ENCODE measurements at regions not wholly inside any gene's neighbourhood (a gene's known extent, or its start where the extent isn't known, plus 50 kb on each side); places are given as distances from the start of the nearest gene placed in this dataset.

DNA sequence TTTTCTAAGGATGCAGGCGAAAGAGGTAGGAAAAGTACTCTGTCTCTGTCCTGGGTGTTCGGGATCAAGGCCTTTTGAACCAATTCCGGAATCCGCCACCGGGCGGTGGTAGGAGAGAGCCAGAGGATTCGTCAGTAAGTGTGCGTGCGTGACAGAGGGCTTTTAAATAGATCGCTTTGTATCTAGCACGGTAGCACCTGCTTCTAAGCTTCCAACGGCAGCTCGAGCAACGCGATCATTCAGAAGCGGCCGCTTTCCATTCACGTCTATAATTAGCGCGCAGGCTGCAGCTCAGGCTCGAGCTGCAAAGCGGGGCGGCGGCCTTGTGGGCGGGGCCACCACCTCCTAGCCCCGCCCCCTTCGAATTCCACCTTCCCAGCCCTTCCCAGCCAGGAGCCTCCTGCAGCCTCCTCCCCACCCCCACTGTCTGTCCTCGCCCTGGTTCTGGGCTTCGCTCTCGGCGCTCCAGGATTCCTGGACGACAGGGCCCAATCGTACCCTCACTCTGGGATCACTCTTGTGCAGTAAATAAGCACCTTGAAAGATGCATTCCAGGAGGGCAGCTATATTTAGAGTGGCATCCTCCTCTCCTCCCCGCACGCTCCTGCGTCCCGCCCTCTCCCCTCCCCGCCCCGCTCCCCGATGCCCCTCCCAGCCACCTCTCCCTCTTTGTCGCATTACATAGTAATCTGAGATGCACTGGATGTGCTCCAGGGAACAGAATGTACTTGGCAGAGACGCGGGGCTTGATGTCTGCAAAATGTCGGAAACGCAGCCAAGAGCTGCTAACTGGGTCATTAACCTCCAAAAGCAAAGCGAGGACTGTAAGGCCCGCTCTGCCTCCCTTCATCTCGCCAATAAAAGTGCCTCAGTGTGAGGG lies 224.1 kb upstream of the TPRG1 start:
- peak overlapping the region in 3 of 4 experiments; percentile 69 to 78 (median 70); a peak in 6 of 7 replicates for H3K9ac ChIP-seq (replicated peaks in 1 of 4; ENCODE audit: extremely low read depth in 1 of 4, low read depth in 3 of 4, low read length in 3 of 4)
- peak overlapping the region; percentile 95 for H2BK5ac ChIP-seq (ENCODE audit: low read depth, low read length)
- H3K27me3 ChIP-seq (replicated peaks in 1 of 4; ENCODE audit: control insufficient read depth in 3 of 4, extremely low read depth in 1 of 4, insufficient read depth in 3 of 4, low read length in 3 of 4), result peaks cover 0 to 4% (median 1%) of the 10 kb centered on the region in 4 experiments; a peak in 1 of 7 replicates
- peak overlapping the region; percentile 99 for H4K5ac ChIP-seq (ENCODE audit: insufficient read length, low read depth, low read length)
- peak overlapping the region; percentile 90; the same call in 1 of the 2 replicates for H4K8ac ChIP-seq (ENCODE audit: extremely low read depth, insufficient read depth, low read length)
- H3K4ac ChIP-seq (replicated peaks; ENCODE audit: insufficient read length, low read depth, low read length), result no peak overlapping the region
- no peaks in the 10 kb centered on the region for H3K9me3 ChIP-seq (ENCODE audit: insufficient read depth in 2 of 2, low read depth in 1 of 2, low read length in 1 of 2)
- H3K4me2 ChIP-seq (ENCODE audit: insufficient read depth in 1 of 2, low read depth in 2 of 2, low read length in 2 of 2), result peak overlapping the region; percentile 94 to 95
- peak overlapping the region; percentile 82 for H3K27ac ChIP-seq (ENCODE audit: low read depth, low read length)
- peaks cover 3 to 12% (median 8%) of the 10 kb centered on the region in 4 experiments; a peak in 6 of 7 replicates for H3K4me1 ChIP-seq (replicated peaks in 1 of 4; ENCODE audit: control insufficient read depth in 3 of 4, insufficient read depth in 4 of 4, low read length in 3 of 4)
- H3K14ac ChIP-seq (ENCODE audit: insufficient read length), result no peak overlapping the region
- 4% methylated on average over 43 of the region's 48 CpGs; no CpG with 5 or more reads in 1 of the 2 experiments for WGBS, 2 experiments (ENCODE audit: extremely low coverage in 1 of 2, insufficient coverage in 1 of 2, insufficient read length in 1 of 2, insufficient replicate concordance in 2 of 2, low coverage in 1 of 2, low lambda C conversion rate in 2 of 2, missing lambda C conversion rate in 1 of 2)
- H3K23ac ChIP-seq (ENCODE audit: insufficient read length), result no peak overlapping the region
- no peaks in the 10 kb centered on the region for H4K20me1 ChIP-seq (replicated peaks in 1 of 2; ENCODE audit: control insufficient read depth in 1 of 2, insufficient read depth in 2 of 2, low read length in 2 of 2)
- DNase-seq (ENCODE audit: low read depth in 1 of 2, low spot score in 2 of 2), result peak; percentile 74 to 92
- peak overlapping the region; percentile 45; the same call in 1 of the 2 replicates for H2AK5ac ChIP-seq (ENCODE audit: low read depth, low read length)
- H3K56ac ChIP-seq (replicated peaks; ENCODE audit: insufficient read length, low read depth, low read length), result peak overlapping the region; percentile 34
- H4K91ac ChIP-seq (replicated peaks; ENCODE audit: insufficient read length, low read length), result peak overlapping the region; percentile 86
- H3K79me1 ChIP-seq (ENCODE audit: low read depth, low read length), result no peaks in the 10 kb centered on the region
- ChIA-PET CTCF (ENCODE audit: partially characterized antibody) (interaction anchor here (0.5 to 1.5 kb wide), 11 partner anchors 9 to 1207 kb away, joined by 3 to 6 read pairs (median 3); no protein-coding TSS in a partner anchor), POLR2A (ENCODE audit: partially characterized antibody) (interaction anchor here (1.0 to 2.3 kb wide), 6 partner anchors 11 to 1209 kb away, joined by 3 to 13 read pairs (median 6); partner anchors contain the start of gene BCL6)
- H2BK120ac ChIP-seq (replicated peaks; ENCODE audit: low read depth, low read length), result peak overlapping the region; percentile 36
- peaks cover 4% of the 10 kb centered on the region for H3K23me2 ChIP-seq (ENCODE audit: low read depth, low read length)
- no peaks in the 10 kb centered on the region for H3K36me3 ChIP-seq (ENCODE audit: control insufficient read depth in 2 of 4, insufficient read depth in 4 of 4, low read length in 3 of 4)
- no peak for FAIRE-seq
- H2BK20ac ChIP-seq (ENCODE audit: low read length), result 0 out of 2 replicates have a peak overlapping the region, but pooled peaks have one; percentile 77
- no peaks in the 10 kb centered on the region for H3K79me2 ChIP-seq (ENCODE audit: control insufficient read depth in 1 of 2, insufficient read depth in 2 of 2, low read length in 2 of 2)
- peak overlapping the region; percentile 100 for H3K18ac ChIP-seq (ENCODE audit: extremely low read depth, low read length)
- peak overlapping the region; percentile 89; the same call in 1 of the 2 replicates for H2BK15ac ChIP-seq (ENCODE audit: low read length)
- H3K4me3 ChIP-seq (ENCODE audit: extremely low read depth in 1 of 4, insufficient read depth in 2 of 4, low read depth in 3 of 4, low read length in 4 of 4), result peak overlapping the region; percentile 49 to 71 (median 66)
- H2AFZ ChIP-seq (ENCODE audit: low read length), result peak overlapping the region; percentile 98
- H2BK12ac ChIP-seq (ENCODE audit: low read depth, low read length), result peak overlapping the region; percentile 96
- TF ChIP-seq, protein P1, sequence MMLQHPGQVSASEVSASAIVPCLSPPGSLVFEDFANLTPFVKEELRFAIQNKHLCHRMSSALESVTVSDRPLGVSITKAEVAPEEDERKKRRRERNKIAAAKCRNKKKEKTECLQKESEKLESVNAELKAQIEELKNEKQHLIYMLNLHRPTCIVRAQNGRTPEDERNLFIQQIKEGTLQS (IDR thresholded peaks at IDR 0.05; ENCODE audit: insufficient read depth, low read depth, low read length), result no peak
- peak; percentile 69 for TF ChIP-seq PHF8 (conservative IDR thresholded peaks at IDR 0.05; ENCODE audit: low read depth, low read length)
- no peak for TF ChIP-seq BRCA1 (IDR thresholded peaks at IDR 0.05; ENCODE audit: low read depth, low read length)
- TF ChIP-seq TAF7 (optimal IDR thresholded peaks at IDR 0.05; ENCODE audit: borderline replicate concordance, low read depth, low read length), result peak; percentile 57
- peak; percentile 58 for TF ChIP-seq TEAD4 (IDR thresholded peaks at IDR 0.05; ENCODE audit: low read depth, low read length)
- TF ChIP-seq, protein P2, sequence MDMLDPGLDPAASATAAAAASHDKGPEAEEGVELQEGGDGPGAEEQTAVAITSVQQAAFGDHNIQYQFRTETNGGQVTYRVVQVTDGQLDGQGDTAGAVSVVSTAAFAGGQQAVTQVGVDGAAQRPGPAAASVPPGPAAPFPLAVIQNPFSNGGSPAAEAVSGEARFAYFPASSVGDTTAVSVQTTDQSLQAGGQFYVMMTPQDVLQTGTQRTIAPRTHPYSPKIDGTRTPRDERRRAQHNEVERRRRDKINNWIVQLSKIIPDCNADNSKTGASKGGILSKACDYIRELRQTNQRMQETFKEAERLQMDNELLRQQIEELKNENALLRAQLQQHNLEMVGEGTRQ (IDR thresholded peaks at IDR 0.05; ENCODE audit: low read length), result no peak
- TF ChIP-seq POLR2A (IDR thresholded peaks at IDR 0.05; ENCODE audit: control extremely low read depth in 1 of 2, low read depth in 2 of 2, low read length in 2 of 2), result peak; percentile 61 to 65
- TF ChIP-seq RFX5 (IDR thresholded peaks at IDR 0.05; ENCODE audit: borderline replicate concordance, low read depth, low read length), result no peak
- TF ChIP-seq SRF (IDR thresholded peaks at IDR 0.05; ENCODE audit: low read depth, low read length), result 0 out of 2 replicates have a peak, but pooled peaks have one; percentile 13
- TF ChIP-seq SP4 (IDR thresholded peaks at IDR 0.05; ENCODE audit: low read length), result no peak
